OCI-LY7 (cell line): ENCODE measurements at regions not wholly inside any gene's neighbourhood (a gene's known extent, or its start where the extent isn't known, plus 50 kb on each side); places are given as distances from the start of the nearest gene placed in this dataset.

ENCODE experiments used
- CTCF ChIP-seq: fragments of 200-600 bp; sonication (generic); conservative IDR thresholded peaks from 2 replicates; pipeline ENCODE4 v1.5.1; 2014; ENCODE audit warnings: mild to moderate bottlenecking, antibody characterized with exemption, low read length, moderate library complexity, mixed read lengths
- EZH2phosphoT487 ChIP-seq: fragments of 200-600 bp; sonication (generic); IDR thresholded peaks from 2 replicates; pipeline ENCODE4 v1.6.1; 2018; ENCODE audit warnings: low read depth, borderline replicate concordance, mild to moderate bottlenecking, mixed run types, antibody characterized with exemption, low read length, moderate library complexity, mixed read lengths

- no peak for TF ChIP-seq CTCF
- TF ChIP-seq EZH2phosphoT487 = no peak
These were observed 735.6 kb downstream of the RFPL4B start for GRCh38 chr6:113082745-113083144.
